Hepatocyte (in vitro differentiated cells): ENCODE measurements at regions not wholly inside any gene's neighbourhood (a gene's known extent, or its start where the extent isn't known, plus 50 kb on each side); places are given as distances from the start of the nearest gene placed in this dataset.

Experiments used
- DNase-seq: peaks from one replicate; pipeline ENCODE4 v3.0.0-alpha.2; 2016; ENCODE audit warnings: low spot score
- H2AFZ ChIP-seq: fragments of 200-600 bp; sonication (generic); 2 replicates; pipeline ENCODE4 v1.6.0; 2016; ENCODE audit warnings: antibody characterized with exemption, mild to moderate bottlenecking
- H3K27ac ChIP-seq: fragments of 200-600 bp; sonication (generic); 2 replicates; pipeline ENCODE4 v1.5.1; 2016; ENCODE audit warnings: mild to moderate bottlenecking
- H3K27me3 ChIP-seq: fragments of 200-600 bp; sonication (generic); 2 replicates; pipeline ENCODE4 v1.6.1; 2016
- H3K36me3 ChIP-seq: fragments of 200-600 bp; sonication (generic); replicated peaks from 2 replicates; pipeline ENCODE4 v1.5.1; 2016; ENCODE audit warnings: low read depth; ENCODE audit not compliant: insufficient read depth
- H3K4me1 ChIP-seq: fragments of 200-600 bp; sonication (generic); 2 replicates; pipeline ENCODE4 v1.5.1; 2016; ENCODE audit warnings: mild to moderate bottlenecking, moderate library complexity; ENCODE audit not compliant: insufficient read depth
- H3K4me2 ChIP-seq: fragments of 200-600 bp; sonication (generic); 2 replicates; pipeline ENCODE4 v1.6.0; 2016
- H3K4me3 ChIP-seq: fragments of 200-600 bp; sonication (generic); 2 replicates; pipeline ENCODE4 v1.5.1; 2016; ENCODE audit warnings: mild to moderate bottlenecking
- H3K79me2 ChIP-seq: fragments of 200-600 bp; sonication (generic); 2 replicates; pipeline ENCODE4 v1.6.0; 2017; ENCODE audit warnings: mild to moderate bottlenecking
- H3K9me2 ChIP-seq: fragments of 200-600 bp; sonication (generic); replicated peaks from 2 replicates; pipeline ENCODE4 v1.6.0; 2017; ENCODE audit warnings: mild to moderate bottlenecking; ENCODE audit not compliant: insufficient read depth
- H3K9me3 ChIP-seq: fragments of 200-600 bp; sonication (generic); 2 replicates; pipeline ENCODE4 v1.5.1; 2016; ENCODE audit warnings: low read depth, mild to moderate bottlenecking
- H4K20me1 ChIP-seq: fragments of 200-600 bp; sonication (generic); 2 replicates; pipeline ENCODE4 v1.6.0; 2016; ENCODE audit warnings: mild to moderate bottlenecking; ENCODE audit not compliant: insufficient read depth, poor library complexity, severe bottlenecking
- EZH2 ChIP-seq: fragments of 200-600 bp; sonication (generic); IDR thresholded peaks from 2 replicates; pipeline ENCODE4 v1.6.1; 2016; ENCODE audit warnings: antibody characterized with exemption, mild to moderate bottlenecking, borderline replicate concordance
- EZH2phosphoT487 ChIP-seq: fragments of 200-600 bp; sonication (generic); IDR thresholded peaks from one replicate; pipeline ENCODE4 v1.6.1; 2018; ENCODE audit warnings: antibody characterized with exemption, mild to moderate bottlenecking, low read depth, moderate library complexity; ENCODE audit not compliant: unreplicated experiment, severe bottlenecking
- WGBS: methylation state at CpG from one replicate; pipeline ENCODE4 v1.1.6; 2016; ENCODE audit warnings: low lambda C conversion rate; ENCODE audit errors: missing lambda C conversion rate; 5-methylcytosine and 5-hydroxymethylcytosine counted together
- TF ChIP-seq, protein P1 (sequence below): fragments of 200-600 bp; sonication (generic); IDR thresholded peaks from 2 replicates; pipeline ENCODE4 v1.5.1; 2016; ENCODE audit warnings: antibody characterized with exemption, mild to moderate bottlenecking; ENCODE audit not compliant: poor library complexity

DNA sequence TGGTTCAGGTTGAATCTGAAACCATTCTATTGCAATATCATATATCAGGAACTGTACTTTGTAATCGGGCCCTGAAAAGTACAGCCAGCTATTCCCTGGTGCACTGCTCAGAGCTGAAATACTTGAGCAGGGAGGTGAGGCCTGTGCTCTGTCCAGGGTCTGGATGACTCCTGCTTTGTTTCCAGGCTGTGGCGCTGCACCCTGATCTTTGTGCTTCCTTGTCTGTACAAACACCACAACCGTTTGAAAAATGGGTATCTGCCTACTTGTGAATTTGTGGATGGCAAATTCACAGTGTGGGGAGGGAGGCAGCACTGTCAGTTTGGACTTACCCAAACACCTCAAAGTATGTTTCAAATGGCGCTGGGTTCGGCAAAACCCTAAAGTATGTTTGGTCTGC is 155.4 kb upstream of the FAR2 start:
- H3K4me1 ChIP-seq, result no peaks in the 10 kb centered on the region
- no peaks in the 10 kb centered on the region for H3K27me3 ChIP-seq
- no peak overlapping the region for H3K4me3 ChIP-seq
- WGBS, result 70% methylated on average over 5 of the region's 5 CpGs
- H3K4me2 ChIP-seq, result no peak overlapping the region
- H2AFZ ChIP-seq, result no peak overlapping the region
- no peaks in the 10 kb centered on the region for H3K79me2 ChIP-seq
- peak; percentile 6 for DNase-seq
- no peaks in the 10 kb centered on the region for H3K9me3 ChIP-seq
- H3K36me3 ChIP-seq, result no peaks in the 10 kb centered on the region
- TF ChIP-seq EZH2 (no peak), EZH2phosphoT487 (no peak)
- TF ChIP-seq, protein P1, sequence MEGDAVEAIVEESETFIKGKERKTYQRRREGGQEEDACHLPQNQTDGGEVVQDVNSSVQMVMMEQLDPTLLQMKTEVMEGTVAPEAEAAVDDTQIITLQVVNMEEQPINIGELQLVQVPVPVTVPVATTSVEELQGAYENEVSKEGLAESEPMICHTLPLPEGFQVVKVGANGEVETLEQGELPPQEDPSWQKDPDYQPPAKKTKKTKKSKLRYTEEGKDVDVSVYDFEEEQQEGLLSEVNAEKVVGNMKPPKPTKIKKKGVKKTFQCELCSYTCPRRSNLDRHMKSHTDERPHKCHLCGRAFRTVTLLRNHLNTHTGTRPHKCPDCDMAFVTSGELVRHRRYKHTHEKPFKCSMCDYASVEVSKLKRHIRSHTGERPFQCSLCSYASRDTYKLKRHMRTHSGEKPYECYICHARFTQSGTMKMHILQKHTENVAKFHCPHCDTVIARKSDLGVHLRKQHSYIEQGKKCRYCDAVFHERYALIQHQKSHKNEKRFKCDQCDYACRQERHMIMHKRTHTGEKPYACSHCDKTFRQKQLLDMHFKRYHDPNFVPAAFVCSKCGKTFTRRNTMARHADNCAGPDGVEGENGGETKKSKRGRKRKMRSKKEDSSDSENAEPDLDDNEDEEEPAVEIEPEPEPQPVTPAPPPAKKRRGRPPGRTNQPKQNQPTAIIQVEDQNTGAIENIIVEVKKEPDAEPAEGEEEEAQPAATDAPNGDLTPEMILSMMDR, result no peak
- no peaks in the 10 kb centered on the region for H4K20me1 ChIP-seq
- H3K9me2 ChIP-seq, result no peaks in the 10 kb centered on the region
- no peak overlapping the region for H3K27ac ChIP-seq

DNA sequence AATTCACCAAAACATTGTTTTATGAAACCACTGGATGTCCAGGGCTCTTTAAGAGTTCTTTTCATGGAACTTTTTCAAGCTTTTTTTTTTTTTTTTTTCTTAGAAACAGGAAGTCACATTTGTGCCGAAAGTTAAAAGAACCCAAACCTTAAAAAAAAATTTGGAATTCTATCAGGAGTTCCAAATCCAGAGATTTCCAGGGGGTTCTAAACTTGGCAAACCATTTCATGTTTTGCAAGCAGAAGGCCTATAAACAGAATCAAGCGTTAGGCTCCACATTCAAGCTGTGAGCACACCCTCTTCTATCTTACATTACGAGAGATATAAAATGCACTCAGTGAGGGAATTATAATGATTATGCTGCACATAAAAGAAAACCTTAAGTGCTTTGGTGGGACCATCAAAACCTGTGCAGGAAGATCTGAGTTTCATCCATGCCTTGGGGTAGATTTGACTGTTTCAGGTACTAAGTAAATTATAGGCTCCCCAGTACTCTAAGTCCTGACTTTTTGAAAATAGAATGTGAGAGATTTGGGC is 154.8 kb upstream of the FAR2 start:
- TF ChIP-seq, protein P1, result no peak
- H3K4me1 ChIP-seq, result no peaks in the 10 kb centered on the region
- H3K9me3 ChIP-seq, result no peaks in the 10 kb centered on the region
- no peaks in the 10 kb centered on the region for H4K20me1 ChIP-seq
- no peak overlapping the region for H3K27ac ChIP-seq
- no peak overlapping the region for H3K4me2 ChIP-seq
- no peaks in the 10 kb centered on the region for H3K79me2 ChIP-seq
- H2AFZ ChIP-seq, result no peak overlapping the region
- WGBS, result 84% methylated on average over 3 of the region's 3 CpGs
- DNase-seq, result no peak
- no peaks in the 10 kb centered on the region for H3K27me3 ChIP-seq
- no peak overlapping the region for H3K4me3 ChIP-seq
- H3K9me2 ChIP-seq, result no peaks in the 10 kb centered on the region
- no peaks in the 10 kb centered on the region for H3K36me3 ChIP-seq

DNA sequence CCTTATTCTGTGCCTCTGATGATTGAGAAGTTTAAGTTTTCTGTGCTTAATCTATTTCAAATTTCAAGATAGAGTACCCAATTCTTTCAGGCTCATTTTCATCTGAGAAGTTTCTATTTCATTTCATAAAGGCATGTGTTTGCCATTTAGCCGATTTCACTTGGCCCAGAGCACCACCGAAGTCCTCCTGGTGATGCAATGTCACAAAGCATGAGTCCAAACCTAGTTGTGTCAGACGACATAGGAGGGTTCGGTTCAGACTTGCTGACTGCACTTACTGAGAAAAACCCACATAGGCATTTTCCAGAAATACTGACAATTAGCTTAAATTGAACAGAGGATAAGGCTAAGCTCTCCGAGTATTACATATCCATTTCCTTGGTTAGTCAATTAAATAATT is 152.4 kb upstream of the FAR2 start:
- no peaks in the 10 kb centered on the region for H3K9me2 ChIP-seq
- H3K36me3 ChIP-seq, result no peaks in the 10 kb centered on the region
- H3K4me1 ChIP-seq, result no peaks in the 10 kb centered on the region
- no peaks in the 10 kb centered on the region for H3K27me3 ChIP-seq
- DNase-seq, result no peak
- no peaks in the 10 kb centered on the region for H4K20me1 ChIP-seq
- WGBS, result 93% methylated on average over 5 of the region's 5 CpGs
- no peak overlapping the region for H3K27ac ChIP-seq
- no peak for TF ChIP-seq EZH2phosphoT487
- TF ChIP-seq, protein P1, result no peak
- TF ChIP-seq EZH2, result no peak
- H3K4me2 ChIP-seq, result no peak overlapping the region
- no peak overlapping the region for H2AFZ ChIP-seq
- no peak overlapping the region for H3K4me3 ChIP-seq
- H3K79me2 ChIP-seq, result no peaks in the 10 kb centered on the region
- no peaks in the 10 kb centered on the region for H3K9me3 ChIP-seq

DNA sequence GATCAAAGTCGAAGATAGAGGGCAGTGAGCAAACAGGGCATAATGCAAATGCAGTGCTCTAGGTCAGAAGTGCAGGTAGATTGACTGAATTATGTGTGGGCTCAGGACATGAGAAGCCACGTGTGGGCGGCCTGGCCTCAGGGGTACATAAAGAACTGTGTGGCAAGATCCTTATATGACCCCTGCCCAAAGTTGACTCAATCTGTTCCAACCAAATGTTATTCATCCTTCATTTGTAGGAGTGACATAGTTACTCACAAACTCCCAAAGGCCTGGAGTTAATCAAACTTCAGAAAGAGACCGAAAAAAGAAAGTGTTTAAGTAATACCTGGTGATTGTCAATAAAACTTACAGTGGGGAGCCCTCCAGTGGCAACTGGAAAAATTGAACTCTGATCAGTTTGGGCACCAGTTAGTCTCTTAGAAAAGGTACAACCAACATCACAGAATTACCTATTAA is 150.4 kb upstream of the FAR2 start:
- Histone ChIP-seq H3K36me3 (no peaks in the 10 kb centered on the region), H3K9me2 (no peaks in the 10 kb centered on the region), H3K4me2 (no peak overlapping the region), H3K9me3 (no peaks in the 10 kb centered on the region), H3K79me2 (no peaks in the 10 kb centered on the region), H2AFZ (no peak overlapping the region), H3K27me3 (no peaks in the 10 kb centered on the region), H3K4me3 (no peak overlapping the region), H4K20me1 (no peaks in the 10 kb centered on the region), H3K4me1 (no peaks in the 10 kb centered on the region), H3K27ac (no peak overlapping the region)
- TF ChIP-seq EZH2phosphoT487 (no peak), EZH2 (no peak)
- TF ChIP-seq, protein P1, result peak; percentile 60
- 52% methylated on average over 4 of the region's 4 CpGs for WGBS
- DNase-seq, result peak; percentile 36
